ENCODE measurements at regions not wholly inside any gene's neighbourhood (a gene's known extent, or its start where the extent isn't known, plus 50 kb on each side); places are given as distances from the start of the nearest gene placed in this dataset.
A peak's percentile ranks its signal among the peaks of the same experiment; 100 is the strongest.

- Mint-ChIP-seq H3K4me3 (no peak overlapping the region), H3K9me3 (no peaks in the 10 kb centered on the region), H3K4me1 (ENCODE audit: low read depth) (peaks cover 26% of the 10 kb centered on the region), H3K27me3 (ENCODE audit: low read depth) (no peaks in the 10 kb centered on the region), H3K27ac (no peak overlapping the region), H3K36me3 (ENCODE audit: low read depth) (peaks cover 4% of the 10 kb centered on the region)
These were observed 277.6 kb downstream of the ZEB2 start for GRCh38 chr2:144242311-144242710.

GRCh38 chr2:144241801-144242200, 278.1 kb downstream of the ZEB2 start:
- Mint-ChIP-seq H3K36me3 (ENCODE audit: low read depth) (peaks cover 4% of the 10 kb centered on the region), H3K9me3 (no peaks in the 10 kb centered on the region), H3K4me1 (ENCODE audit: low read depth) (peaks cover 26% of the 10 kb centered on the region), H3K4me3 (no peak overlapping the region), H3K27ac (peak overlapping the region; percentile 70), H3K27me3 (ENCODE audit: low read depth) (no peaks in the 10 kb centered on the region)

GRCh38 chr2:144240656-144241339, 279.1 kb downstream of the ZEB2 start:
- Mint-ChIP-seq H3K27ac (peak overlapping the region; percentile 24), H3K9me3 (no peaks in the 10 kb centered on the region), H3K27me3 (ENCODE audit: low read depth) (no peaks in the 10 kb centered on the region), H3K4me3 (no peak overlapping the region), H3K4me1 (ENCODE audit: low read depth) (peaks cover 28% of the 10 kb centered on the region), H3K36me3 (ENCODE audit: low read depth) (peaks cover 4% of the 10 kb centered on the region)

GRCh38 chr2:144239726-144240125, 280.2 kb downstream of the ZEB2 start:
- H3K9me3 Mint-ChIP-seq, result no peaks in the 10 kb centered on the region
- no peak overlapping the region for H3K4me3 Mint-ChIP-seq
- peaks cover 35% of the 10 kb centered on the region for H3K4me1 Mint-ChIP-seq (ENCODE audit: low read depth)
- H3K27me3 Mint-ChIP-seq (ENCODE audit: low read depth), result no peaks in the 10 kb centered on the region
- H3K36me3 Mint-ChIP-seq (ENCODE audit: low read depth), result peaks cover 6% of the 10 kb centered on the region
- H3K27ac Mint-ChIP-seq, result peak overlapping the region; percentile 53

GRCh38 chr2:144239306-144239705, 280.6 kb downstream of the ZEB2 start:
- Mint-ChIP-seq H3K4me1 (ENCODE audit: low read depth) (peaks cover 39% of the 10 kb centered on the region), H3K4me3 (no peak overlapping the region), H3K27me3 (ENCODE audit: low read depth) (no peaks in the 10 kb centered on the region), H3K36me3 (ENCODE audit: low read depth) (peaks cover 6% of the 10 kb centered on the region), H3K9me3 (no peaks in the 10 kb centered on the region), H3K27ac (no peak overlapping the region)

- Mint-ChIP-seq H3K9me3 (no peaks in the 10 kb centered on the region), H3K4me1 (ENCODE audit: low read depth) (peaks cover 50% of the 10 kb centered on the region), H3K27me3 (ENCODE audit: low read depth) (no peaks in the 10 kb centered on the region), H3K36me3 (ENCODE audit: low read depth) (peaks cover 6% of the 10 kb centered on the region), H3K27ac (peak overlapping the region; percentile 68), H3K4me3 (no peak overlapping the region)
These were observed 281.9 kb downstream of the ZEB2 start for GRCh38 chr2:144237830-144238627.

DNA sequence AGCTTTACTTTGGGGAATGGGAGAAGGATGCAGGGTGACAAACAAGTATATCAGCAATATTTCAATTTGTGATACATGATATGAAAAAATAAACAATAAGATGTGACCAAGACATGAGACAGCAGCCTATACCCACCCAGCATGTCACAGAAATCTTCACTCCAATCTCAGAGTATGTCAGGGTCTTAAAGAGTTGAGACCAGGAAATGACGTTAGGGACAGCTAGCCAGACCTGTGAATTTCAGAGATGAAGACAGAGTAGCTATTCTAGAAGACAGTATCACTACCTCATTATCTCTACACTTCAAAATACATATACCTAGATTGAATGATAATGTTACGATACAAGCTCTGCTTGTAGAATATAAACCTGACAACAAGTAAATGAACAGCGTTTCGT, 282.8 kb downstream of the ZEB2 start:
- no peaks in the 10 kb centered on the region for H3K9me3 Mint-ChIP-seq
- H3K4me3 Mint-ChIP-seq, result no peak overlapping the region
- no peaks in the 10 kb centered on the region for H3K27me3 Mint-ChIP-seq (ENCODE audit: low read depth)
- peaks cover 54% of the 10 kb centered on the region for H3K4me1 Mint-ChIP-seq (ENCODE audit: low read depth)
- H3K27ac Mint-ChIP-seq, result no peak overlapping the region
- H3K36me3 Mint-ChIP-seq (ENCODE audit: low read depth), result peaks cover 6% of the 10 kb centered on the region

- no peak overlapping the region for H3K4me3 Mint-ChIP-seq
- H3K27me3 Mint-ChIP-seq (ENCODE audit: low read depth), result no peaks in the 10 kb centered on the region
- H3K9me3 Mint-ChIP-seq, result no peaks in the 10 kb centered on the region
- H3K4me1 Mint-ChIP-seq (ENCODE audit: low read depth), result peaks cover 59% of the 10 kb centered on the region
- no peak overlapping the region for H3K27ac Mint-ChIP-seq
- peaks cover 6% of the 10 kb centered on the region for H3K36me3 Mint-ChIP-seq (ENCODE audit: low read depth)
These were observed 284.9 kb downstream of the ZEB2 start for GRCh38 chr2:144235050-144235449.

DNA sequence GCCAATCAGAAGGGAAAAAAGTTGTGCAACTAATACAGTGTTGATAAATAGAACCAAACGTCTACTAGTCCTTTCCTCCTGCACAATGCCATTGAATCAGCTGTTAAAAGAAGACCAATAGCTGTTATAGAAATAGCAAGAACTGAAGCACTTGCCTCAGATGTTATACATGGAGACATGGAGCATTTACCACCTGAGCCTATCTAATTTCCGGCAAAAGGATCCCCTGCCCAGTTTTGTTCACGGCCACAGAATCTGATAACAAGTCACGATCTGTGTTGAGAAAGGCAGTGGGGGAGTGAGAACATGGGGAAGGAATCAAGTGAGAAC, 285.4 kb downstream of the ZEB2 start:
- Mint-ChIP-seq H3K27ac (peak overlapping the region; percentile 74), H3K4me1 (ENCODE audit: low read depth) (peaks cover 55% of the 10 kb centered on the region), H3K36me3 (ENCODE audit: low read depth) (peaks cover 6% of the 10 kb centered on the region), H3K4me3 (no peak overlapping the region), H3K27me3 (ENCODE audit: low read depth) (no peaks in the 10 kb centered on the region), H3K9me3 (no peaks in the 10 kb centered on the region)

DNA sequence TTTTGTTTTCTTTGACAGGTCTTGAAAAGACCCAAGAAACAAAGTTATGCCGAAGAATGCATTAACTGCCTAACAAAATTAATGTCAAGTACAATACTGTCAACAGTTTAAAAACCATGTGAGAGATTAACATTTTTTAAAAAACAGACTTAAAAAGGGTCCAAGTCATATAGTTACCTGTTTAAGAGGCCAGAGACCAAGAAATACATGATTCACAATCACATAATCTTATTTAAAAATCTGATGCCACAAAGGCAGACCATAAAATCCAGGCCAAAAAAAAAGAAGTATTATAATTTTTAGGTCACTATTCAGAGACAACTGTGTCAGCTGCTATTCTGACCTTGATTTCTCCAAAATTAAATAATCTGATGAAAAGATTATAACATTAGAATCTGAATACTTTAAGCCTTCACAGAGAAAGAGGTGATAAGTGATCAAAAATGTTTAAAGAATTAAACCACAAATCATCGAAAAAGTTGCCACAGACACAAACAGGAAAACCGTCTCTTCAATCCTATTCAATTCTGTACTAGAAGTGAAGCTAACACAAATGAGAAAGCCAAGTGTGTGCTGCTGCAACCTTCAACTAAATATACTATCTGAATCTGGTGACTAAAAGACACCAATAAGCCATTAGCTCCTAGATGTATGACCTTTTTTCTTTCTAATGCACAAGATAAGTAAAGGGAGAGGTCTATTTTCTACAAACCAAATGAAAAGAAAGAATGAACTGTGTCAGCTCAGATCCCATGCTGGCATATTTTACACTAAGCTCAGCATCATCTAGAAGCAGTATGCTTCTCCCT, 286.0 kb downstream of the ZEB2 start:
- no peaks in the 10 kb centered on the region for H3K27me3 Mint-ChIP-seq (ENCODE audit: low read depth)
- H3K4me1 Mint-ChIP-seq (ENCODE audit: low read depth), result peaks cover 56% of the 10 kb centered on the region
- H3K27ac Mint-ChIP-seq, result peak overlapping the region; percentile 74
- H3K4me3 Mint-ChIP-seq, result peak overlapping the region; percentile 64
- H3K36me3 Mint-ChIP-seq (ENCODE audit: low read depth), result peaks cover 6% of the 10 kb centered on the region
- no peaks in the 10 kb centered on the region for H3K9me3 Mint-ChIP-seq

GRCh38 chr2:144233317-144233716, 286.6 kb downstream of the ZEB2 start:
- no peaks in the 10 kb centered on the region for H3K9me3 Mint-ChIP-seq
- H3K4me1 Mint-ChIP-seq (ENCODE audit: low read depth), result peaks cover 51% of the 10 kb centered on the region
- no peaks in the 10 kb centered on the region for H3K27me3 Mint-ChIP-seq (ENCODE audit: low read depth)
- H3K4me3 Mint-ChIP-seq, result peak overlapping the region; percentile 41
- peak overlapping the region; percentile 64 for H3K27ac Mint-ChIP-seq
- peaks cover 6% of the 10 kb centered on the region for H3K36me3 Mint-ChIP-seq (ENCODE audit: low read depth)

- peaks cover 45% of the 10 kb centered on the region for H3K4me1 Mint-ChIP-seq (ENCODE audit: low read depth)
- no peaks in the 10 kb centered on the region for H3K27me3 Mint-ChIP-seq (ENCODE audit: low read depth)
- peak overlapping the region; percentile 8 for H3K4me3 Mint-ChIP-seq
- H3K9me3 Mint-ChIP-seq, result no peaks in the 10 kb centered on the region
- H3K27ac Mint-ChIP-seq, result no peak overlapping the region
- H3K36me3 Mint-ChIP-seq (ENCODE audit: low read depth), result peaks cover 3% of the 10 kb centered on the region
These were observed 289.4 kb downstream of the ZEB2 start for GRCh38 chr2:144230448-144231085.

DNA sequence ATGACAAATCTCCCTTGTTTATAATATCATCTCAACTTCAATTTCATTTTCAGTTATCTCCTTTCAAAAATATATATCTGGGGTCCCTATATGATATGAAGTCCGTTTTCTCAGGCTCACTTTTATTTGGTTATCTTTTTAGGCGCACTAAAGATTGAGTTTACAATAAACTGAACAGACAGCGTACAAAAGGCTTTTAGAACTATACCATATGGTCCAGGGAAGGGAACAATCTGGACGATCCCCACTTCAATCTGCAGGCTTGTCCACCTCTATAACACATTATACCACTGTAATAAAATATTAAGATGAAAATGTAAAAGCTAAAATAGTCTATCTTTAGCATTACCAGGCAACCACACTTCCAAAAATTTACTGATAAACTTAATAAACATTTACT, 289.9 kb downstream of the ZEB2 start:
- H3K27me3 Mint-ChIP-seq (ENCODE audit: low read depth), result no peaks in the 10 kb centered on the region
- no peak overlapping the region for H3K4me3 Mint-ChIP-seq
- peaks cover 3% of the 10 kb centered on the region for H3K36me3 Mint-ChIP-seq (ENCODE audit: low read depth)
- peaks cover 41% of the 10 kb centered on the region for H3K4me1 Mint-ChIP-seq (ENCODE audit: low read depth)
- no peaks in the 10 kb centered on the region for H3K9me3 Mint-ChIP-seq
- no peak overlapping the region for H3K27ac Mint-ChIP-seq

DNA sequence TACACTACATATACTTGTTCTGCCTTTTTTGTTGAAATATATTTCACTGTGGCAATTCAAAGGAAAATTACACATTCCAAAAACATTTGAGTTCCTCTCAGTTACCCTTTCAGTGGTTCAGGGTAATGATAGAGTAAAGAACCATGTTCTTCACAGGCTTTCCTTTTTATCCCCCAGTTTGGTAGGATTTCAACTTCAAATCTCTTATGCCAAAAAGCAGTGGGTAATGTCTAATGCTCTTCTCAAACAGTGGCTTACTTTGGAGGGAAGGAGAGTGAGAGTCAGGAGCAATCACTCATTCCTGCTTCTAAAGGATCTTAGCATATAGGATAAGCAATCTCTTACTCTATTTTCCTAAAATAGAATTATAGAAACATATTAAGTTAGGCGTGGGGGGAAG, 290.6 kb downstream of the ZEB2 start:
- Mint-ChIP-seq H3K27ac (no peak overlapping the region), H3K27me3 (ENCODE audit: low read depth) (no peaks in the 10 kb centered on the region), H3K36me3 (ENCODE audit: low read depth) (peaks cover 1% of the 10 kb centered on the region), H3K9me3 (no peaks in the 10 kb centered on the region), H3K4me3 (no peak overlapping the region), H3K4me1 (ENCODE audit: low read depth) (peaks cover 35% of the 10 kb centered on the region)

All from T-helper 1 cell treated with Interleukin-12 subunit alpha and Interleukin-12 subunit beta and Interleukin-4 antibody, amounts not matched to agents 30 μg/mL and 1 μg/mL, for 36 hours (primary cell).